GM23338 (cell line): ENCODE measurements at regions not wholly inside any gene's neighbourhood (a gene's known extent, or its start where the extent isn't known, plus 50 kb on each side); places are given as distances from the start of the nearest gene placed in this dataset.
"Not testable (repeated sequence)": the region's sequence is repeated elsewhere in the genome, so short reads cannot be mapped to it uniquely, and the experiment has no call there.

Source experiments
- ATAC-seq: fragments of 200-7000 bp; cut with Tn5 transposase; 3 replicates; pipeline ENCODE4 v1.9.1; 2020
- DNase-seq: peaks from one replicate; pipeline ENCODE4 v3.0.0-alpha.2; 2015; ENCODE audit warnings: low spot score
- H2AFZ ChIP-seq: fragments of 200-600 bp; sonication (generic); 2 replicates; pipeline ENCODE4 v1.8.0; 2016; ENCODE audit warnings: antibody characterized with exemption, mild to moderate bottlenecking, moderate library complexity
- H3F3A ChIP-seq: fragments of 200-600 bp; sonication (generic); replicated peaks from 2 replicates; pipeline ENCODE4 v1.8.0; 2017; ENCODE audit warnings: antibody characterized with exemption, mixed run types, low read depth
- H3K27ac ChIP-seq: fragments of 200-600 bp; sonication (generic); 2 replicates; pipeline ENCODE4 v1.6.1; 2016; ENCODE audit warnings: low read depth
- H3K27me3 ChIP-seq: fragments of 200-600 bp; sonication (generic); 2 replicates; pipeline ENCODE4 v1.8.0; 2016; ENCODE audit warnings: mild to moderate bottlenecking, mixed run types, moderate library complexity; ENCODE audit not compliant: insufficient read depth
- H3K36me3 ChIP-seq: fragments of 200-600 bp; sonication (generic); 2 replicates; pipeline ENCODE4 v1.8.0; 2016; ENCODE audit warnings: mild to moderate bottlenecking; ENCODE audit not compliant: insufficient read depth
- H3K4me1 ChIP-seq: fragments of 200-600 bp; sonication (generic); 2 replicates; pipeline ENCODE4 v1.8.0; 2016; ENCODE audit warnings: mild to moderate bottlenecking, moderate library complexity; ENCODE audit not compliant: insufficient read depth
- H3K4me2 ChIP-seq: fragments of 200-600 bp; sonication (generic); 2 replicates; pipeline ENCODE4 v1.7.1; 2017; ENCODE audit warnings: mixed run types
- H3K4me3 ChIP-seq: fragments of 200-600 bp; sonication (generic); 2 replicates; pipeline ENCODE4 v1.6.1; 2016; ENCODE audit warnings: mixed run types
- H3K79me2 ChIP-seq: fragments of 200-600 bp; sonication (generic); replicated peaks from 2 replicates; pipeline ENCODE4 v1.8.0; 2017; ENCODE audit warnings: mild to moderate bottlenecking; ENCODE audit not compliant: insufficient read depth
- H3K9me2 ChIP-seq: fragments of 200-600 bp; sonication (generic); 2 replicates; pipeline ENCODE4 v1.8.0; 2017; ENCODE audit not compliant: insufficient read depth
- H4K20me1 ChIP-seq: fragments of 200-600 bp; sonication (generic); replicated peaks from 2 replicates; pipeline ENCODE4 v1.8.0; 2017; ENCODE audit warnings: mild to moderate bottlenecking; ENCODE audit not compliant: insufficient read depth
- H3K27ac Mint-ChIP-seq: 2 replicates; pipeline ENCODE4 v1.8.0; 2020; ENCODE audit warnings: inconsistent platforms, mild to moderate bottlenecking, moderate library complexity, mixed read lengths
- H3K27me3 Mint-ChIP-seq: 3 replicates; pipeline ENCODE4 v1.8.0; 2022; ENCODE audit warnings: low read depth, mild to moderate bottlenecking, moderate library complexity, mixed read lengths, inconsistent platforms; ENCODE audit not compliant: insufficient read depth, poor library complexity
- H3K36me3 Mint-ChIP-seq: 3 replicates; pipeline ENCODE4 v1.8.0; 2021; ENCODE audit warnings: low read depth, mild to moderate bottlenecking, inconsistent platforms, moderate library complexity, mixed read lengths
- H3K4me1 Mint-ChIP-seq: 3 replicates; pipeline ENCODE4 v1.8.0; 2020; ENCODE audit warnings: mild to moderate bottlenecking, inconsistent platforms, mixed read lengths
- H3K4me3 Mint-ChIP-seq: 3 replicates; pipeline ENCODE4 v1.8.0; 2021; ENCODE audit warnings: moderate library complexity, mild to moderate bottlenecking, inconsistent platforms, mixed read lengths
- H3K9me3 Mint-ChIP-seq: 3 replicates; pipeline ENCODE4 v1.8.0; 2020; ENCODE audit warnings: moderate library complexity, mild to moderate bottlenecking, inconsistent platforms, mixed read lengths
- CTCF ChIP-seq, 2 experiments: fragments of 200-600 bp in 1 of 2; sonication (generic) in 1 of 2; conservative IDR thresholded peaks; 2 replicates each; pipeline versions ENCODE4 v1.5.1 to v1.6.1; 2016 to 2017; ENCODE audit warnings: antibody characterized with exemption in 2 of 2, low read depth in 2 of 2, mild to moderate bottlenecking in 2 of 2, moderate library complexity in 1 of 2
- ETS1 ChIP-seq: IDR thresholded peaks from 2 replicates; pipeline ENCODE4 v1.6.1; 2016; ENCODE audit warnings: antibody characterized with exemption
- EZH2 ChIP-seq: fragments of 200-600 bp; sonication (generic); IDR thresholded peaks from one replicate; pipeline ENCODE4 v1.8.0; 2017; ENCODE audit warnings: antibody characterized with exemption, mild to moderate bottlenecking, low read depth; ENCODE audit not compliant: unreplicated experiment
- EZH2phosphoT487 ChIP-seq: fragments of 200-600 bp; sonication (generic); IDR thresholded peaks from one replicate; pipeline ENCODE4 v1.8.1; 2018; ENCODE audit warnings: antibody characterized with exemption; ENCODE audit not compliant: unreplicated experiment
- JUNB ChIP-seq: IDR thresholded peaks from one replicate; pipeline ENCODE4 v1.6.1; 2016; ENCODE audit warnings: antibody characterized with exemption; ENCODE audit not compliant: unreplicated experiment
- NANOG ChIP-seq: IDR thresholded peaks from 2 replicates; pipeline ENCODE4 v1.6.1; 2016; ENCODE audit warnings: antibody characterized with exemption, borderline replicate concordance
- POLR2AphosphoS5 ChIP-seq: IDR thresholded peaks from 2 replicates; pipeline ENCODE4 v1.6.1; 2016; ENCODE audit warnings: antibody characterized with exemption, low read depth
- STAT1 ChIP-seq: IDR thresholded peaks from one replicate; pipeline ENCODE4 v1.6.1; 2016; ENCODE audit warnings: antibody characterized with exemption; ENCODE audit not compliant: unreplicated experiment
- ZNF114 ChIP-seq: fragments of 250-450 bp; sonication (Bioruptor Pico); IDR thresholded peaks from 2 replicates; pipeline ENCODE4 v1.5.0; 2020; ENCODE audit warnings: mild to moderate bottlenecking, moderate library complexity
- ZNF331 ChIP-seq: fragments of 250-450 bp; sonication (Bioruptor Pico); IDR thresholded peaks from 2 replicates; pipeline ENCODE4 v1.5.0; 2020; ENCODE audit warnings: low read depth, mild to moderate bottlenecking, moderate library complexity
- TF ChIP-seq, protein P1 (sequence below): IDR thresholded peaks from one replicate; pipeline ENCODE4 v1.6.1; 2018; ENCODE audit warnings: antibody characterized with exemption; ENCODE audit not compliant: unreplicated experiment

GRCh38 chr13:71213252-71213821 is 653.7 kb downstream of the DACH1 start (continued):
- TF ChIP-seq EZH2 (no peak), ETS1 (no peak), ZNF331 (no peak), POLR2AphosphoS5 (no peak), STAT1 (no peak), EZH2phosphoT487 (no peak), ZNF114 (CRISPR knock-in tag) (no peak), NANOG (no peak), JUNB (no peak)
- TF ChIP-seq, protein P1, sequence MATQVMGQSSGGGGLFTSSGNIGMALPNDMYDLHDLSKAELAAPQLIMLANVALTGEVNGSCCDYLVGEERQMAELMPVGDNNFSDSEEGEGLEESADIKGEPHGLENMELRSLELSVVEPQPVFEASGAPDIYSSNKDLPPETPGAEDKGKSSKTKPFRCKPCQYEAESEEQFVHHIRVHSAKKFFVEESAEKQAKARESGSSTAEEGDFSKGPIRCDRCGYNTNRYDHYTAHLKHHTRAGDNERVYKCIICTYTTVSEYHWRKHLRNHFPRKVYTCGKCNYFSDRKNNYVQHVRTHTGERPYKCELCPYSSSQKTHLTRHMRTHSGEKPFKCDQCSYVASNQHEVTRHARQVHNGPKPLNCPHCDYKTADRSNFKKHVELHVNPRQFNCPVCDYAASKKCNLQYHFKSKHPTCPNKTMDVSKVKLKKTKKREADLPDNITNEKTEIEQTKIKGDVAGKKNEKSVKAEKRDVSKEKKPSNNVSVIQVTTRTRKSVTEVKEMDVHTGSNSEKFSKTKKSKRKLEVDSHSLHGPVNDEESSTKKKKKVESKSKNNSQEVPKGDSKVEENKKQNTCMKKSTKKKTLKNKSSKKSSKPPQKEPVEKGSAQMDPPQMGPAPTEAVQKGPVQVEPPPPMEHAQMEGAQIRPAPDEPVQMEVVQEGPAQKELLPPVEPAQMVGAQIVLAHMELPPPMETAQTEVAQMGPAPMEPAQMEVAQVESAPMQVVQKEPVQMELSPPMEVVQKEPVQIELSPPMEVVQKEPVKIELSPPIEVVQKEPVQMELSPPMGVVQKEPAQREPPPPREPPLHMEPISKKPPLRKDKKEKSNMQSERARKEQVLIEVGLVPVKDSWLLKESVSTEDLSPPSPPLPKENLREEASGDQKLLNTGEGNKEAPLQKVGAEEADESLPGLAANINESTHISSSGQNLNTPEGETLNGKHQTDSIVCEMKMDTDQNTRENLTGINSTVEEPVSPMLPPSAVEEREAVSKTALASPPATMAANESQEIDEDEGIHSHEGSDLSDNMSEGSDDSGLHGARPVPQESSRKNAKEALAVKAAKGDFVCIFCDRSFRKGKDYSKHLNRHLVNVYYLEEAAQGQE = no peak

- DNase-seq (no peak), ATAC-seq (no peak)
- Histone ChIP-seq H3K27me3 (no peaks in the 10 kb centered on the region), H3K79me2 (no peaks in the 10 kb centered on the region), H3K9me2 (no peaks in the 10 kb centered on the region; the same call in 1 of the 2 replicates), H3K4me3 (no peak overlapping the region), H2AFZ (no peak overlapping the region), H3K36me3 (no peaks in the 10 kb centered on the region), H3K27ac (no peak overlapping the region), H3K4me2 (no peak overlapping the region), H3K4me1 (no peaks in the 10 kb centered on the region), H4K20me1 (no peaks in the 10 kb centered on the region), H3F3A (no peaks in the 10 kb centered on the region)
- TF ChIP-seq ZNF331 (no peak), JUNB (no peak), NANOG (no peak)
- Mint-ChIP-seq H3K27ac (no peak overlapping the region), H3K9me3 (no peaks in the 10 kb centered on the region), H3K4me1 (peaks cover 4% of the 10 kb centered on the region; the same call in 2 of the 3 replicates), H3K27me3 (no peaks in the 10 kb centered on the region), H3K36me3 (no peaks in the 10 kb centered on the region), H3K4me3 (no peak overlapping the region)
Measured at GRCh38 chr13:71210861-71211260, 656.1 kb downstream of the DACH1 start.

- ATAC-seq (no peak), DNase-seq (no peak)
- TF ChIP-seq CTCF (conservative IDR thresholded peaks at IDR 0.05; ENCODE audit: low read depth in 2 of 2) = no peak
- no peak overlapping the region for H3K27ac ChIP-seq
- no peaks in the 10 kb centered on the region for H3K79me2 ChIP-seq
- H3K27me3 ChIP-seq = no peaks in the 10 kb centered on the region
- Mint-ChIP-seq H3K27me3 (no peaks in the 10 kb centered on the region), H3K27ac (no peak overlapping the region), H3K4me3 (no peak overlapping the region), H3K36me3 (no peaks in the 10 kb centered on the region), H3K4me1 (peaks cover 4% of the 10 kb centered on the region; the same call in 2 of the 3 replicates), H3K9me3 (no peaks in the 10 kb centered on the region)
- H3K4me1 ChIP-seq = no peaks in the 10 kb centered on the region
- H3K4me2 ChIP-seq = no peak overlapping the region
- H3K9me2 ChIP-seq = no peaks in the 10 kb centered on the region; the same call in 1 of the 2 replicates
- no peaks in the 10 kb centered on the region for H3F3A ChIP-seq
- H3K36me3 ChIP-seq = no peaks in the 10 kb centered on the region
- H2AFZ ChIP-seq = no peak overlapping the region
- no peak overlapping the region for H3K4me3 ChIP-seq
- H4K20me1 ChIP-seq = no peaks in the 10 kb centered on the region
Measured at GRCh38 chr13:71209217-71209616, 657.8 kb downstream of the DACH1 start.

DNA sequence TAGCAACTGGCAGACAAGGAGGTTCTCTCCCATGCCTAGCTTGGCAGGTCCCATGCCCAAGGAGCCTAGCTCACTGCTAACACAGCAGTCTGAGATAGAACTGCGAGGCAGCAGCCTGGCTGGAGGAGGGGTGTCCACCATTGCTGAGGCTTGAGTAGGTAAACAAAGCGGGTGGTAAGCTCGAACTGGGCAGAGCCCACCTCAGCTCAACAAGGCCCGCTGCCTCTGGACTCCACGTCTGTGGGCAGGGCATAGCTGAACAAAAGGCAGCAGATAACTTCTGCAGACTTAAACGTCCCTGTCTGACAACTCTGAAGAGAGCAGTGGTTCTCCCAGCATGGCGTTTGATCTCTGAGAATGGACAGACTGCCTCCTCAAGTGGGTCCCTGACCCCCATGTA is 682.4 kb downstream of the DACH1 start:
- not testable (repeated sequence) for H4K20me1 ChIP-seq, H3K9me3 Mint-ChIP-seq, H3K36me3 Mint-ChIP-seq, H3K27ac ChIP-seq, H3K4me2 ChIP-seq, H3K4me1 Mint-ChIP-seq, ATAC-seq, H3K27me3 ChIP-seq, H3K4me1 ChIP-seq, H3K9me2 ChIP-seq, DNase-seq, H3K79me2 ChIP-seq, H3F3A ChIP-seq, H3K27me3 Mint-ChIP-seq, H3K4me3 ChIP-seq, H3K36me3 ChIP-seq, H3K27ac Mint-ChIP-seq, H2AFZ ChIP-seq, H3K4me3 Mint-ChIP-seq
